ENCODE measurements at regions not wholly inside any gene's neighbourhood (a gene's known extent, or its start where the extent isn't known, plus 50 kb on each side); places are given as distances from the start of the nearest gene placed in this dataset.
A peak's percentile ranks its signal among the peaks of the same experiment; 100 is the strongest.

- TF ChIP-seq E2F1 (CRISPR knock-in tag; IDR thresholded peaks at IDR 0.05) (no peak), TEAD1 (CRISPR knock-in tag; IDR thresholded peaks at IDR 0.05) (no peak), NR3C1 (CRISPR knock-in tag; conservative IDR thresholded peaks at IDR 0.05; ENCODE audit: low read depth) (no peak), ZBTB43 (CRISPR knock-in tag; IDR thresholded peaks at IDR 0.05) (no peak), NR1H2 (CRISPR knock-in tag; IDR thresholded peaks at IDR 0.05) (no peak), PRDM15 (CRISPR knock-in tag; IDR thresholded peaks at IDR 0.05) (no peak), FOXP4 (CRISPR knock-in tag; IDR thresholded peaks at IDR 0.05) (no peak), CTCF (IDR thresholded peaks at IDR 0.05) (no peak)
Observed at GRCh38 chr7:45343746-45344145, 186.2 kb downstream of the RAMP3 start (continued).

- no peaks in the 10 kb centered on the region; the same call in 1 of the 2 replicates for H3K27me3 Mint-ChIP-seq (ENCODE audit: low read depth)
- peak; percentile 71 for ATAC-seq
- no peak for DNase-seq (ENCODE audit: low spot score)
- H3K4me3 Mint-ChIP-seq = no peak overlapping the region
- ChIA-PET CTCF (no interaction called here), POLR2A (no interaction called here)
- TF ChIP-seq TEAD4 (CRISPR knock-in tag; IDR thresholded peaks at IDR 0.05) (no peak), FOXK1 (CRISPR knock-in tag; IDR thresholded peaks at IDR 0.05) (no peak), CREM (CRISPR knock-in tag; IDR thresholded peaks at IDR 0.05) (no peak), NFATC4 (CRISPR knock-in tag; IDR thresholded peaks at IDR 0.05) (no peak), ZNF317 (CRISPR knock-in tag; IDR thresholded peaks at IDR 0.05; ENCODE audit: borderline replicate concordance, low read depth) (no peak)
- H3K4me1 Mint-ChIP-seq = peaks cover 5% of the 10 kb centered on the region
- H3K27ac Mint-ChIP-seq = no peak overlapping the region
- H3K36me3 Mint-ChIP-seq = no peaks in the 10 kb centered on the region
- H3K9me3 Mint-ChIP-seq = no peaks in the 10 kb centered on the region
Observed at GRCh38 chr7:45347804-45348203, 190.2 kb downstream of the RAMP3 start.

GRCh38 chr7:45349090-45349489, 191.5 kb downstream of the RAMP3 start:
- H3K4me1 Mint-ChIP-seq = peaks cover 5% of the 10 kb centered on the region
- CTCF ChIA-PET = no interaction called here
- DNase-seq (ENCODE audit: low spot score) = no peak
- ATAC-seq = no peak
- POLR2A ChIA-PET = no interaction called here
- no peaks in the 10 kb centered on the region; the same call in 1 of the 2 replicates for H3K27me3 Mint-ChIP-seq (ENCODE audit: low read depth)
- H3K4me3 Mint-ChIP-seq = no peak overlapping the region
- no peaks in the 10 kb centered on the region for H3K9me3 Mint-ChIP-seq
- no peak overlapping the region for H3K27ac Mint-ChIP-seq
- TF ChIP-seq RELA (CRISPR knock-in tag; IDR thresholded peaks at IDR 0.05; ENCODE audit: borderline replicate concordance) = no peak
- TF ChIP-seq HMGA2 (CRISPR knock-in tag; IDR thresholded peaks at IDR 0.05) = no peak
- no peak for TF ChIP-seq ATF1 (CRISPR knock-in tag; IDR thresholded peaks at IDR 0.05)
- TF ChIP-seq AR (CRISPR knock-in tag; IDR thresholded peaks at IDR 0.05) = no peak
- no peak for TF ChIP-seq NFE2L1 (CRISPR knock-in tag; IDR thresholded peaks at IDR 0.05)
- no peaks in the 10 kb centered on the region for H3K36me3 Mint-ChIP-seq

Data from WTC11 (cell line).